ENCODE measurements at regions not wholly inside any gene's neighbourhood (a gene's known extent, or its start where the extent isn't known, plus 50 kb on each side); places are given as distances from the start of the nearest gene placed in this dataset.

DNA sequence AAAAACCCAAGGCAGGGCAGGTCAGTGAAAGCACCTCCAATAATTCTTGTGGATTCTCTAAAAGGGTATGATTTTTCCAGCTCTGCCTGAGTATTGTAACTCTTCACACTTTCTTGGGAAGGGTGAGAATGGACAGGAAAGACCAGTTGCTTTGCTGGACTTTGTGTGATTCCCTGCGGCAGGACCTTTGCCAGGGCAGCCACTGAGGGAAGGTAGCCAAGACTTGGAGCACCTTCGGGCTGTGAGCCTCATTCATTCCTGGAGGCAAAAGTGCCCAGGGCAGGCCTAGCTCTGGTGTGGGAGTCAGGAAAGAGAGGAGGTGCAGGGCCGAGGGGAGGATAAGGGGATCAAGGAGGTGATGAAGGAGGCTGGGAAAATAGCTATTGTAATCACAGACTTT lies 80.2 kb downstream of the VCPKMT start:
- no peak for TF ChIP-seq EZH2 (IDR thresholded peaks at IDR 0.05; ENCODE audit: borderline replicate concordance, low read length)
- no peak for TF ChIP-seq CTCF (IDR thresholded peaks at IDR 0.05; ENCODE audit: low read length)
